ENCODE measurements at regions not wholly inside any gene's neighbourhood (a gene's known extent, or its start where the extent isn't known, plus 50 kb on each side); places are given as distances from the start of the nearest gene placed in this dataset.

GRCh38 chr13:100986571-100986970 lies 312.0 kb upstream of the TMTC4 start:
- Histone ChIP-seq H3K4me2 (ENCODE audit: insufficient read depth, low read length) (no peak overlapping the region), H3K4me1 (replicated peaks in 1 of 2; ENCODE audit: control insufficient read depth in 2 of 2, insufficient read depth in 2 of 2, low read length in 2 of 2) (no peaks in the 10 kb centered on the region), H3K27me3 (ENCODE audit: control insufficient read depth in 2 of 2, insufficient read depth in 2 of 2, low read length in 2 of 2) (no peaks in the 10 kb centered on the region), H3K9me3 (replicated peaks; ENCODE audit: control insufficient read depth, insufficient read depth, low read depth, low read length) (no peaks in the 10 kb centered on the region), H4K20me1 (replicated peaks; ENCODE audit: control insufficient read depth, insufficient read depth, low read length) (no peaks in the 10 kb centered on the region), H3K36me3 (ENCODE audit: control insufficient read depth, insufficient read depth, low read length) (no peaks in the 10 kb centered on the region), H3K9me1 (ENCODE audit: control insufficient read depth, insufficient read depth, low read length) (no peaks in the 10 kb centered on the region), H3K79me2 (ENCODE audit: control insufficient read depth, insufficient read depth, low read length) (no peaks in the 10 kb centered on the region), H3K4me3 (no peak overlapping the region), H3K27ac (ENCODE audit: extremely low read depth, low read depth, low read length) (no peak overlapping the region), H2AFZ (ENCODE audit: low read depth, low read length) (no peak overlapping the region), H3K9ac (ENCODE audit: insufficient read depth in 1 of 2, low read depth in 2 of 2, low read length in 2 of 2) (no peak overlapping the region)
- FAIRE-seq (no peak), ATAC-seq (no peak), DNase-seq (ENCODE audit: extremely low read depth in 1 of 4, low spot score in 3 of 4) (no peak)
- in situ Hi-C loops (cut with MboI) (no loop called here), intact Hi-C loops (cut with micrococcal nuclease) (no loop called here)
- POLR2A ChIA-PET: no interaction called here
- WGBS (ENCODE audit: insufficient coverage, low coverage, missing lambda C conversion rate): 0% methylated on average over 1 of the region's 1 CpG
- no TSS peak for BruUV-seq (replicated peaks)
- TF ChIP-seq CBX2 (IDR thresholded peaks at IDR 0.05; ENCODE audit: insufficient read depth, low read length, poor library complexity, severe bottlenecking): no peak
- no peak for TF ChIP-seq ILK (tag; IDR thresholded peaks at IDR 0.05; ENCODE audit: borderline replicate concordance, low read depth)
- TF ChIP-seq ZFP1 (CRISPR knock-in tag; IDR thresholded peaks at IDR 0.05): no peak
- no peak for TF ChIP-seq NEUROD1 (IDR thresholded peaks at IDR 0.05; ENCODE audit: borderline replicate concordance, low read depth, low read length, partially characterized antibody)
- TF ChIP-seq ZBTB26 (CRISPR knock-in tag; IDR thresholded peaks at IDR 0.05): no peak
- no peak for TF ChIP-seq DIDO1 (tag; IDR thresholded peaks at IDR 0.05; ENCODE audit: low read depth)
- no peak for TF ChIP-seq ZNF511 (CRISPR knock-in tag; IDR thresholded peaks at IDR 0.05)
- TF ChIP-seq GTF2E2 (tag; IDR thresholded peaks at IDR 0.05): no peak
- no peak for TF ChIP-seq NFE2L1 (tag; IDR thresholded peaks at IDR 0.05; ENCODE audit: borderline replicate concordance, low read depth)
- TF ChIP-seq RB1 (IDR thresholded peaks at IDR 0.05; ENCODE audit: low read depth): no peak
- TF ChIP-seq ZBTB8A (IDR thresholded peaks at IDR 0.05; ENCODE audit: partially characterized antibody): no peak
- TF ChIP-seq ELF2 (CRISPR knock-in tag; IDR thresholded peaks at IDR 0.05): no peak
- no peak for TF ChIP-seq ZNF384 (IDR thresholded peaks at IDR 0.05; ENCODE audit: low read depth, low read length)
- no peak for TF ChIP-seq ZHX1 (conservative IDR thresholded peaks at IDR 0.05; ENCODE audit: low read length)
- no peak for TF ChIP-seq CEBPG (CRISPR knock-in tag; IDR thresholded peaks at IDR 0.05)
- no peak for TF ChIP-seq CEBPG (tag; conservative IDR thresholded peaks at IDR 0.05 in 1 of 2, IDR thresholded peaks at IDR 0.05 in 1 of 2)
- no peak for TF ChIP-seq GTF2A2 (tag; IDR thresholded peaks at IDR 0.05)
- no peak for TF ChIP-seq FOXK1 (CRISPR knock-in tag; IDR thresholded peaks at IDR 0.05; ENCODE audit: borderline replicate concordance)
- TF ChIP-seq ZNF507 (tag; conservative IDR thresholded peaks at IDR 0.05): no peak
- CTCF ChIA-PET (ENCODE audit: low intra/inter-chr PET ratio): no interaction called here
